OCI-LY3 (cell line): ENCODE measurements at regions not wholly inside any gene's neighbourhood (a gene's known extent, or its start where the extent isn't known, plus 50 kb on each side); places are given as distances from the start of the nearest gene placed in this dataset.

Experiments
- H2AFZ ChIP-seq: fragments of 200-600, 300-600 bp; shearing (Covaris generic); 2 replicates; pipeline ENCODE4 v1.6.0; 2014; ENCODE audit warnings: antibody characterized with exemption, low read depth, low read length
- H3K27ac ChIP-seq: fragments of 200-600, 300-600 bp; sonication (generic); 2 replicates; pipeline ENCODE4 v1.5.1; 2014; ENCODE audit warnings: mild to moderate bottlenecking, low read length, moderate library complexity, mixed read lengths
- H3K27me3 ChIP-seq: fragments of 200-600, 300-600 bp; sonication (generic); 2 replicates; pipeline ENCODE4 v1.6.1; 2014; ENCODE audit warnings: low read depth, low read length, mixed read lengths
- H3K36me3 ChIP-seq: fragments of 200-600, 300-600 bp; sonication (generic); replicated peaks from 2 replicates; pipeline ENCODE3; 2014; ENCODE audit warnings: low read depth, low read length, mixed read lengths
- H3K4me1 ChIP-seq: fragments of 300-600, 200-600 bp; sonication (generic); 2 replicates; pipeline ENCODE4 v1.6.1; 2014; ENCODE audit warnings: low read length, mixed read lengths
- H3K4me2 ChIP-seq: fragments of 200-600, 300-600 bp; sonication (generic); 2 replicates; pipeline ENCODE4 v1.6.1; 2014; ENCODE audit warnings: low read length, mixed read lengths
- H3K4me3 ChIP-seq: fragments of 300-600, 200-600 bp; sonication (generic); 2 replicates; pipeline ENCODE4 v1.5.1; 2014; ENCODE audit warnings: antibody characterized with exemption, mild to moderate bottlenecking, low read length, moderate library complexity
- H3K79me2 ChIP-seq: fragments of 300-600, 200-600 bp; shearing (Covaris generic); 2 replicates; pipeline ENCODE4 v1.6.1; 2014; ENCODE audit warnings: mild to moderate bottlenecking, low read length, mixed read lengths
- H3K9ac ChIP-seq: fragments of 300-600, 200-600 bp; shearing (Covaris generic); 2 replicates; pipeline ENCODE4 v1.6.0; 2014; ENCODE audit warnings: mild to moderate bottlenecking, low read length, moderate library complexity
- H3K9me3 ChIP-seq: fragments of 200-600, 300-600 bp; shearing (Covaris generic); 2 replicates; pipeline ENCODE4 v1.6.1; 2014; ENCODE audit warnings: low read length, mixed read lengths; ENCODE audit not compliant: insufficient read depth
- H4K20me1 ChIP-seq: fragments of 200-600, 300-600 bp; sonication (generic); 2 replicates; pipeline ENCODE4 v1.6.1; 2016; ENCODE audit warnings: low read length, mixed read lengths; ENCODE audit not compliant: insufficient read depth
- CTCF ChIP-seq: fragments of 200-600, 300-600 bp; sonication (generic); IDR thresholded peaks from 2 replicates; pipeline ENCODE4 v1.5.1; 2014; ENCODE audit warnings: antibody characterized with exemption, low read length, low read depth
- EZH2phosphoT487 ChIP-seq: fragments of 200-600 bp; shearing (Covaris generic); IDR thresholded peaks from 2 replicates; pipeline ENCODE4 v1.6.1; 2018; ENCODE audit warnings: antibody characterized with exemption, mixed run types, low read depth

- Histone ChIP-seq H3K4me1 (no peaks in the 10 kb centered on the region), H3K79me2 (no peaks in the 10 kb centered on the region), H4K20me1 (no peaks in the 10 kb centered on the region), H3K27ac (no peak overlapping the region), H2AFZ (no peak overlapping the region), H3K9me3 (no peaks in the 10 kb centered on the region), H3K27me3 (no peaks in the 10 kb centered on the region), H3K4me3 (no peak overlapping the region), H3K9ac (no peak overlapping the region), H3K4me2 (no peak overlapping the region), H3K36me3 (no peaks in the 10 kb centered on the region)
- TF ChIP-seq EZH2phosphoT487 (no peak), CTCF (no peak)
These were observed 91.9 kb upstream of the SNRPN start for GRCh38 chr15:24862726-24863521.

- no peak overlapping the region for H3K9ac ChIP-seq
- H3K4me3 ChIP-seq = no peak overlapping the region
- H3K27ac ChIP-seq = no peak overlapping the region
- H3K4me2 ChIP-seq = no peak overlapping the region
- H3K27me3 ChIP-seq = no peaks in the 10 kb centered on the region
- H4K20me1 ChIP-seq = no peaks in the 10 kb centered on the region
- TF ChIP-seq EZH2phosphoT487 (no peak), CTCF (no peak)
- H2AFZ ChIP-seq = no peak overlapping the region
- H3K4me1 ChIP-seq = no peaks in the 10 kb centered on the region
- H3K79me2 ChIP-seq = no peaks in the 10 kb centered on the region
- no peaks in the 10 kb centered on the region for H3K9me3 ChIP-seq
- H3K36me3 ChIP-seq = no peaks in the 10 kb centered on the region
These were observed 89.5 kb upstream of the SNRPN start for GRCh38 chr15:24865303-24865702.

GRCh38 chr15:24877174-24877573, 77.6 kb upstream of the SNRPN start:
- H3K27me3 ChIP-seq = no peaks in the 10 kb centered on the region
- H2AFZ ChIP-seq = no peak overlapping the region
- TF ChIP-seq CTCF (no peak), EZH2phosphoT487 (no peak)

GRCh38 chr15:24878153-24878552, 76.6 kb upstream of the SNRPN start:
- Histone ChIP-seq H3K4me2 (no peak overlapping the region), H3K4me3 (no peak overlapping the region), H3K27me3 (no peaks in the 10 kb centered on the region), H3K4me1 (no peaks in the 10 kb centered on the region), H3K36me3 (no peaks in the 10 kb centered on the region), H4K20me1 (no peaks in the 10 kb centered on the region), H3K79me2 (no peaks in the 10 kb centered on the region), H3K9me3 (no peaks in the 10 kb centered on the region), H2AFZ (no peak overlapping the region), H3K27ac (no peak overlapping the region), H3K9ac (no peak overlapping the region)
- no peak for TF ChIP-seq EZH2phosphoT487
- TF ChIP-seq CTCF = no peak

More at GRCh38 chr15:24877174-24877573, 77.6 kb upstream of the SNRPN start:
- Histone ChIP-seq H4K20me1 (no peaks in the 10 kb centered on the region), H3K4me3 (no peak overlapping the region), H3K36me3 (no peaks in the 10 kb centered on the region), H3K9me3 (no peaks in the 10 kb centered on the region), H3K4me2 (no peak overlapping the region), H3K4me1 (no peaks in the 10 kb centered on the region), H3K9ac (no peak overlapping the region), H3K79me2 (no peaks in the 10 kb centered on the region), H3K27ac (no peak overlapping the region)
